Hindlimb muscle (tissue), 1 donor: ENCODE measurements at regions not wholly inside any gene's neighbourhood (a gene's known extent, or its start where the extent isn't known, plus 50 kb on each side); places are given as distances from the start of the nearest gene placed in this dataset.
A peak's percentile ranks its signal among the peaks of the same experiment; 100 is the strongest.

Source experiments
- DNase-seq: peaks from one replicate; pipeline ENCODE4 v3.0.0-alpha.2; 2013

GRCh38 chr3:189455641-189456417 is 175.4 kb upstream of the TP63 start:
- no peak for DNase-seq

GRCh38 chr3:189457201-189457607 is 174.0 kb upstream of the TP63 start:
- no peak for DNase-seq

GRCh38 chr3:189457631-189458412 is 173.4 kb upstream of the TP63 start:
- peak; percentile 36 for DNase-seq

- DNase-seq = no peak
Measured at GRCh38 chr3:189458528-189458927, 172.7 kb upstream of the TP63 start.

GRCh38 chr3:189459231-189459630 is 172.0 kb upstream of the TP63 start:
- DNase-seq = no peak

GRCh38 chr3:189460511-189460910 is 170.7 kb upstream of the TP63 start:
- DNase-seq = no peak

GRCh38 chr3:189464799-189465198 is 166.4 kb upstream of the TP63 start:
- DNase-seq = no peak

GRCh38 chr3:189466004-189466403 is 165.2 kb upstream of the TP63 start:
- DNase-seq = no peak

- no peak for DNase-seq
Measured at GRCh38 chr3:189467451-189467850, 163.7 kb upstream of the TP63 start.

- DNase-seq = no peak
Measured at GRCh38 chr3:189474944-189475343, 156.2 kb upstream of the TP63 start.

GRCh38 chr3:189477614-189478013 is 153.6 kb upstream of the TP63 start:
- no peak for DNase-seq

- no peak for DNase-seq
Measured at GRCh38 chr3:189486556-189486955, 144.6 kb upstream of the TP63 start.

- DNase-seq = no peak
Measured at GRCh38 chr3:189488241-189488767, 142.9 kb upstream of the TP63 start.

GRCh38 chr3:189490337-189490736 is 140.9 kb upstream of the TP63 start:
- no peak for DNase-seq

- DNase-seq = no peak
Measured at GRCh38 chr3:189490749-189491148, 140.4 kb upstream of the TP63 start.

GRCh38 chr3:189491831-189492230 is 139.4 kb upstream of the TP63 start:
- no peak for DNase-seq

GRCh38 chr3:189493271-189493670 is 137.9 kb upstream of the TP63 start:
- DNase-seq = no peak

GRCh38 chr3:189494632-189495031 is 136.6 kb upstream of the TP63 start:
- no peak for DNase-seq

- DNase-seq = no peak
Measured at GRCh38 chr3:189496375-189497138, 134.6 kb upstream of the TP63 start.

GRCh38 chr3:189498995-189499704 is 132.0 kb upstream of the TP63 start:
- no peak for DNase-seq

GRCh38 chr3:189500299-189500698 is 130.9 kb upstream of the TP63 start:
- no peak for DNase-seq

- no peak for DNase-seq
Measured at GRCh38 chr3:189500798-189501495, 130.2 kb upstream of the TP63 start.
